Brain pericyte (primary cell): ENCODE measurements at regions not wholly inside any gene's neighbourhood (a gene's known extent, or its start where the extent isn't known, plus 50 kb on each side); places are given as distances from the start of the nearest gene placed in this dataset.
"Not testable (repeated sequence)": the region's sequence is repeated elsewhere in the genome, so short reads cannot be mapped to it uniquely, and the experiment has no call there.

Experiments used
- DNase-seq: peaks from one replicate; pipeline ENCODE4 v3.0.0-alpha.2; 2012; ENCODE audit warnings: low read depth, low spot score

DNA sequence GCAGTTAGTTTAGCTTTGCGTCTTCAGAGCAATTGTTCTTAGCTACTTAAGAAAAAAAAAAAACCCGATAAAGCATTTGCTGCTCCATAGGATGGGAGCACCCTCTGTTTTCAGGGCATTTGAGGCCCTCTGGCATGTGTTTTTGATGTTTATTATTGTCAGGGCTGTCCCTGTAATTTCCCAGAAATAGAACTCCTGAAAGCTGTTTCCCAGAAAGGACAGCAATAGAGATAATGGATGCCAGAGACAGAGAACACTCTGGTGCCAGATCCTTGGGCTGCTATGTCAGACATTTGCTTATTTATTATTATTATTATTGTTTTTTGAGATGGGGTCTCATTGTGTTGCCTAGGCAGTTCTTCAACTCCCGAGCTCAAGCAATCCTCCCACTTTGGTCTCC is 201.3 kb downstream of the ALG10 start:
- DNase-seq, result no peak

DNA sequence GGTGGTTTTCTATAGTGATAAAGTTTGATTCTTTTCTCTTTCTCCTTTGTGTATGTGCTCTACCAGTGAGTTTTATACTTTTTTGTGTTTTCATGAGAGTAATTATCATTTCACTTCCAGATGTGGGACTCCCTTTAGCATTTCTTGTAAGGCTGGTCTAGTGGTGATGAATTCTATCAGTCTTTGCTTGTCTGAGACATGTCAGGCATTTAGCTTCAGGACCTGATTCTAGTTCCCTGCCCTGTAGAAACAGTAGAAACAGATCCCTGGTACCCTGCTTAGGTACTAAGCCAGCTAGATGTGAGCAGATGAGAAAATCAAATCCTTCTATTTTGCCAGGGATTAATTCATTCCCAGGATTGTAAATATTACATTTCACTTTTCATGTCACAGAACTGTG is 203.7 kb downstream of the ALG10 start:
- DNase-seq, result not testable (repeated sequence)

DNA sequence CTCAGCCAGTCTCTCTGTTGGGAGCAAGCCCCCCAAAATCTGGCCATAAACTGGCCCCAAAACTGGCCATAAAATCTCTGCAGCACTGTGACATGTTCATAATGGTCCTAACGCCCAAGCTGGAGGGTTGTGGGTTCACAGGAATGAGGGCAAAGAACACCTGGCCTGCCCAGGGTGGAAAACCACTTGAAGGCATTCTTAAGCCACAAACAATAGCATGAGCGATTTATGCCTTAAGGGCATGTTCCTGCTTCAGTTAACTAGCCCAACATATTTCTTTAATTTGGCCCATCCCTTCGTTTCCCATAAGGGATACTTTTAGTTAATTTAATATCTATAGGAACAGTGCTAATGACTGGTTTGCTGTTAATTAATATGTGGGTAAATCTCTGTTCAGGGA is 205.8 kb downstream of the ALG10 start:
- DNase-seq, result not testable (repeated sequence)

DNA sequence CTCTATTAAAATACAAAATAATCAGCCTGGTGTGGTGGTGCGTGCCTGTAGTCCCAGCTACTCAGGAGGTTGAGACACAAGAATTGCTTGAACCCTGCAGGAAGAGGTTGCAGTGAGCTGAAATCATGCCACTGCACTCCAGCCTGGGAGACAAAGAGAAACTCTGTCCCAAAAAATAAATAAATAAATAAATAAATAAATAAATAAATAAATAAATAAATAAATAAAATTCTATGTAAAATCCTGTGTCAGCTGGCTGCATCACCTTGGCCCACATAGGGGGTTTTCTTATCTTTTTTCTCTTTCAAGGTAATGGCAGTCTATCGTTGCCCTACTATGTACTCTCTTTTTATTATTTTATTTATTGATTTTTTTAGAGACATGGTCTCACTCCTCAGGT is 206.7 kb downstream of the ALG10 start:
- DNase-seq, result not testable (repeated sequence)

DNA sequence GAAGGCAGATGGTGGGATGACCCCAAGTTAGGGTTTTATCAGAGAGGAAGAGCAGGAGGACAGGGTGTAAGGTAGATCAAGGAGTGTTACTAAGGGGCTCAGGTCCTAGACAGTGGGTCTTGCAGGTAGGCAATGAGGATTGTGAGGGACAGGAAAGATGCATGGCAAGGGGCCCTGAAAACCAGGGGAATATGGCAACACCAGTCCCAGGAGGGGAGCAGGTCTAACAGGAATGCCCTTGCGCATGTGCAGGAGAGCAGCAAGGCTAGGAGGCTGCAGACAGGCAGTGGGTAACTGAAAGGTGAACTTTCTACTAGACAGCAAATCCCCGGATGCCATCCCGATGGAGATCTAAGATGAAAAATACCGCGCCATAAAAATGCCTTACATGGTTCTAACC is 211.3 kb downstream of the ALG10 start:
- no peak for DNase-seq

DNA sequence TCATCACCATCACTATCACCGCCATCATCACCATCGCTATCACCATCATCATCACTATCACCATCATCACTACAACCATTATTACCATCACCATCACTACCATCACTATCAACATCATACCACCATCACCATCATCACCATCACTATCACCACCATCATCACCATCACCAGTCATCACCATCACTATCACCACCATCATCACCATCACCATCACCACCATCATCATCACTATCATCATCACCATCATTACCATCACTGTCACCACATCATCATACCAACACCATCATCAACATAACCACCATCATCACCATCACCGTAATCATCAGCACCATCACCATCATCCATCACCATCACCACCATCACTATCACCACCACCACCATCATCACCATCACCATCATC is 213.8 kb downstream of the ALG10 start:
- no peak for DNase-seq

DNA sequence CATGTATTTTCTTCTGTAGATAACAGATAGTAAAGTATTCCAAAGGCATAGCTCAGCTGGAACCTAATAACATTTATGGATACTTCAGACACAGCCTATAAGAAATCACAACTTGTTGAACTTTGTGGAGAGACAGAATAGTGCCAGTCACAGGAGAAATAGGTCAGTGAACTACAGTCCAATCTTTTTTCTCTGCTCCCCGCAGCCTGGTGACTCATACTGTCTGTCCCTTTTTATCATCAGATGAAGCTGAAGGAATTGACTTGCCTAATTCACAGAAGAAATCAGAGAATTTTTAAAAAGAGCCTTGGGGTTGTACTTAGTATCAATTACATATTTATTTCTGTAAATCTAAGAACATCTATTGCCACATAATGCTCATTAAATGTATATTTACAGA is 222.3 kb downstream of the ALG10 start:
- no peak for DNase-seq

DNA sequence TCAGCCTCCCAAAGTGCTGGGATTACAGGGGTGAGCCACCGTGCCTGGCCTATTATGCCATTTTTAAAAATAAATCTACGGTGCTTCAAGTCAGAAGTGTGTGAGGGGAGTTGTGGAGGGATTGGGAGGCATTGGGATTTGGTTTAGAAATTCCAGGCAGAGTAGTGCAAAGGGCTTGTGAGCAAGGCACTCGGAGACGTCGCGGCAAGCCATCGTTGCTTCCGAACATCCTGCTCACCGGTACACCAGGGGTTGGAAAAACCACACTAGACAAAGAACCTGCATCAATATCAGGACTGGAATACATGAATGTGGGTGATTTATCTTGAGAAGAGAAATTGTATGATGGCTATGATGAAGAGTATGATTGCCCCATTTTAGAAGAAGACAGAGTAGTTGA is 227.0 kb downstream of the ALG10 start:
- DNase-seq, result no peak

DNA sequence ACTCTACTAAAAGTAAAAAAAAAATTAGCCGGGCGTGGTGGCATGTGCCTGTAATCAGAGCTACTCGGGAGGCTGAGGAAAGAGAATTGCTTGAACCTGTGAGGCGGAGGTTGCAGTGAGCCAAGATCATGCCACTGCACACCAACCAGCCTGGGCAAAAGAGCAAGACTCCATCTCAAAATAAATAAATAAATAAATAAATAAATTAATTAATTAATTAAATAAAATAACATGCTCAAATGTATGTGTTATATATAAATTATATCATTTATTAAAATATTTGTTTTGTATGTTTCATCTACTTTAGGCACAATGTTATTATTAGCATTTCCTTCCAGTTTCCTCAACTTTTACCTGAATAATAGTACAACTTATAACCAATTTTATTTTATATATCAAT is 229.6 kb downstream of the ALG10 start:
- DNase-seq, result not testable (repeated sequence)

DNA sequence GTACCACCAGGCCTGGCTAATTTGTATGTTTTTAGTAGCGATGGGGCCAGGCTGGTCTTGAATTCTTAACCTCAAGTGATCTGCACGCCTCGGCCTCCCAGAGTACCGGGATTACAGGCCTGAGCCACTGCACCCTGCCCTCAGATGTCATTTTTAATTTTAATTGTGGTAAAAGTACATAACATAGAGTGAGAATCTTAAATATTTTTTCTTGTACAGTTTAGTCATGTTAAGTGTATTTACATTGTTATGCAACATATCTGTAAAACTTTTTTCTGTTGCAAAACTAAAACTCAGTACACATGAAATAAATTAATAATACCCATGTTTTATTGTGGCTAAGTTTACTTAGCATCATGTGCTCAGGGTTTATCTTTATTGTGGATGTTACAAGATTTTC is 231.4 kb downstream of the ALG10 start:
- DNase-seq, result no peak

DNA sequence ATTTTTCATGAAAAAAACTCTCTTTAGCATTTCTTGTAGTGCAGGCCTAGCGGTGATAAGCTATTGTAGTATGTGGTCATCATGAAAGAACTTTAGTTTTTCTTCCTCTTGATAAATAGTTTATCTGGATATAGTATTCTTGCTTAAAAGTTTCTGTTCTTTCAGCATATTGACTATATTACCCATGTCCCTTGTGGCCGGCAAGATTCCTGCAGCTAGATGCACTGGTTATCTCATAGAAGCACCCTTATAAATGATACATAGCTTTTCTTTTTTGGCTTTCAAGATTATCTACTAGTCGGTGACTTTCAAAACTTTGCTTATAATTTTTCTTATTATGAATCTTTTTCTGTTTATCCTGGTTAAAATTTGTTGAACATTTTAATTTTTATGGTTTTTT is 234.8 kb downstream of the ALG10 start:
- no peak for DNase-seq

DNA sequence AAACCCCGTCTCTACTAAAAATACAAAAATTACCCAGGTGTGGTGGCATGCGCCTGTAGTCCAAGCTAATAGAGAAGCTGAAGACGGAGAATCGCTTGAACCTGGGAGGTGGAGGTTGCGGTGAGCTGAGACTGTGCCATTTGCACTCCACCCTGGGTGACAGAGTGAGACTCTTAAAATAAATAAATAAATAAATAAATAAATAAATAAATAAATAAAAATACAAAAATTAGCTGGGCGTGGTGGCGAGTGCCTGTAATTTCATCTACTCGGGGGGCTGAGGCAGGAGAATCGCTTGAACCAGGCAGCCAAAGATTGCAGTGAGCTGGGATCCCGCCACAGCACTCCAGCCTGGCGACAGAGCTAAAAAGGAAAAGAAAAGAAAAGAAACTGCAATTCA is 239.8 kb downstream of the ALG10 start:
- not testable (repeated sequence) for DNase-seq

DNA sequence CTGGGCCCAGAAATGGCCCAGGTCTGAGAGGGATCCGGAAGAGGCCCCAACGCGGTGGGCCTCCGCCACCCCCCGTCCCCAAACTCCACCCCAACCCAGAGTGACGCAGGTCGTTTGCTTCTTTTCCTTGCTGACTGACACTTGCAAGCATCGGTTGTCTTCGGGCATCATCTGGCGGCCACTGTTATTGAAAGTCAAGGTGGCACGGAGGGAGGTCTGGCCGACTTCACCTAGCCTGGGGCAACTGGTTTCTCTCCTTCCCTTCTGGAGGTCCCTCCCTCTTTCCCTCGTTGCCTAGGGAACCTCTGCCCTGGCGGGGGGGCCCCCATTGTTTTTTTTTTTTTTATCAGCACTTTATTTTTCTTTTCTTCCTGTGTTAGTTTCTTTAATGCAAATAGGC is 241.8 kb downstream of the ALG10 start:
- DNase-seq, result no peak

DNA sequence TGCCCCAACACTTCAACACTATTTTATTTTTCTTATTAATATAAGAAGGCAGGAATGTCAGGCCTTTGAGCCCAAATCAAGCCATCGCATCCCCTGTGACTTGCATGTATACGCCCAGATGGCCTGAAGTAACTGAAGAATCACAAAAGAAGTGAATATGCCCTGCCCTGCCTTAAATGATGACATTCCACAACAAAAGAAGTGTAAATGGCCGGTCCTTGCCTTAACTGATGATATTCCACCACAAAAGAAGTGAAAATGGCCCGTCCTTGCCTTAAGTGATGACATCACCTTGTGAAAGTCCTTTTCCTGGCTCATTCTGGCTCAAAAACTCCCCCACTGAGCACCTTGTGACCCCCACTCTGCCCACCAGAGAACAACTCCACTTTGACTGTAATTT is 251.4 kb downstream of the ALG10 start:
- not testable (repeated sequence) for DNase-seq

DNA sequence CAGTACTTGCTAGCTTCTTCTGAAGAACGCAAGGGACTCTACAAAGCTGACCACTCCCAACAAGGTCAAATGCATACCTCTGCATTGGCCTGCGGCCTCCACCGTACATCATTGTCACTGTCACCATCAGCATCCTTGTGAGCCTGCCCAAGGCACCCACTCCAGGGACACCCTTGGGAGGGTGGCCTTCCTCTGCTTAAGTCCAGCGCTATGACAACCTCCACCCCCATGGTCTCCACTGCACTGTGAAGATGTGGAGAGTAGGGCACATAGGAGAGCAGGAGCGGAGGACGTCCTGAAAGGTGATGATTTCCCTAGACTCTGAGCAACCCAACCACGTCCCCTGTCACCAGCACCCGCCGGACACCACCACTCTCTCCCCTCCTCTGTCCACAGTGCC is 252.8 kb downstream of the ALG10 start:
- no peak for DNase-seq

DNA sequence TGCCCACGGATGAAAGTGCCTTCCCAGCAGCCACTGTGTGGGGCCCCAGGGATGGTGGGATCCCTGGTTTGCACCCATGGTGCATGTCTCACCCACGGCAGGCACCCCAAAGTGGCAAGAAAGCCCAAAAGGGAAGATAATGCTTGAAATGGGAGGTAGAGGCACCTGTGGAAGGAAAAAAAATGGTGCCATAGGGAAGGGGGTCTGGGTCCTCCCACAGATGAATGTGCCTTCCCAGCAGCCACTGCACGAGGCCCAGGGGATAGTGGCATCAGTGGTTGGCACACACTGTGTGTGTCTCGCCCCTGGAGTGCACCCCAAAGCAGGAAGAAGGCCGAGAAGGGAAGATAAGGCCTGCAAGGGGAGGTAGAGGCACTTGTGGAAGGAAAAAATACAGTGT is 264.2 kb downstream of the ALG10 start:
- no peak for DNase-seq

DNA sequence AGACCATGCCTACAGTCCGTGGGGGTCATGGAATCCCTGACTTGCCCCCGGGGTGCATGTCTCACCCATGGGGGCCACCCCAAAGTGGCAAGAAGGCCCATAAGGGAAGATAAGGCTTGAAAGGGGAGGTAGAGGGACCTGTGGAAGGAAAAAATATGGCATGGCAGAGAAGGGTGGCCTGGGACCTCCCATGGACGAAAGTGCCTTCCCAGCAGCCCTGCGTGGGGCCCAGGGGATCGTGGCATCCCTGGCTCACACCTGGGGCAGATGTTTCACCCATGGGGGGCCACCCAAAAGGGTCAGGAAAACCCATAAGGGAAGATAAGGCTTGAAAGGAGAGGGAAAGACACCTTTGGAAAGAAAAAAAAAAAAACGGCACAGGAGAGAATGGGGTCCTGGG is 264.6 kb downstream of the ALG10 start:
- DNase-seq, result no peak

DNA sequence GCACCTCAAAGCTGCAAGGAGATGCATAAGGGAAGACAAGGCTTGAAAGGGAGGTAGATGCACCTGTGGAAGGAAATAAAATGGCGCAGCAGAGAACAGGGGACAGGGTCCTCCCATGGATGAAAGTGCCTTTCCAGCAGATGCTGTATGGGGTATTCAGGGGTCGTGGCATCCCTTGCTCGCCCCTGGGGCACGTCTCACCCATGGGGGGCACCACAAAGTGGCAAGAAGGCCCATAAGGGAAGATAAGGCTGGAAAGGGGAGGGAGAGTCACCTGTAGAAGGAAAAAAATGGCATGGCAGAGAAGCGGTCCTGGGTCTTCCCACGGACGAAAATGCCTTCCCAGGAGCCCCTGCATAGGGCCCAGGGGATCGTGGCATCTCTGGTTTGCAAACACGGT is 265.1 kb downstream of the ALG10 start:
- DNase-seq, result no peak

DNA sequence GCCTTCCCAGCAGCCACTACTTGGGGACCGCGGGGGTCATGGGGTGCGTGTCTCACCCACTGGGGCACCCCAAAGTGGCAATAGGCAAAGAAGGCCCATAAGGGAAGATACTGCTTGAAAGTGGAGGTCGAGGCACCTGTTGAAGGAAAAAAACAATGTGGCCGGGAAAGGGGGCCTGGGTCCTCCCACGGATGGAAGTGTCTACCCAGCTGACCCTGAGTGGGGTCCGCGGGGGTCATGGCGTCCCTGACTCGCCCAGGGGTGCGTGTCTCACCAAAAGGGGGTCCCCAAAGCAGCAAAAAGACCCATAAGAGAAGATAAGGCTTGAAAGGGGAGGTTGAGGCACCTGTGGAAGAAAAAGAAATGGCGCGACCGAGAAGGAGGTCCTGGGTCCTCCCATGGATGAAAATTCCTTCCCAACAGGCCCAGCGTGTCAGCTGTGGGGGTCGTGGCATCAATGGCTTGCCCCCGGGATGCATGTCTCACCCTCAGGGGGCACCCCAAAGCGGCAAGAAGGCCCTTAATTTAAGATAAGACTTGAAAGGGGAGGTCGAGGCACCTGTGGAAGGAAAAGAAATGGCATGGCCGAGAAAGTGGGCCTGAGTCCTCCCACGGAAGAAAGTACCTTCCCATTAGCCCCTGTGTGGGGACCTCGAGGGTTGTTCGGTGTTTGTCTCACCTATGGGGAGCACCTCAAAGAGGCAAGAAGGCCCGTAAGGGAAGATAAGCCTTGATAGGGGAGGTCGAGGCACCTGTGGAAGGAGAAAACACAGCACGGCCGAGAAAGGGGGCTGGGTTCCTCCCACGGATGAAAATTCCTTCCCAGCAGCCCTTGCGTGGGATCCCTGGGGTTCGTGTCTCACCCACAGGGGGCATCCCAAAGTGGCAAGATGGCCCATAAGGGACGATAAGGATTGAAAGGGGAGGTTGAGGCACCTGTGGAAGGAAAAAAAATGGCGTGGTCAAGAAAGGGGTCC is 266.0 kb downstream of the ALG10 start:
- DNase-seq, result no peak

DNA sequence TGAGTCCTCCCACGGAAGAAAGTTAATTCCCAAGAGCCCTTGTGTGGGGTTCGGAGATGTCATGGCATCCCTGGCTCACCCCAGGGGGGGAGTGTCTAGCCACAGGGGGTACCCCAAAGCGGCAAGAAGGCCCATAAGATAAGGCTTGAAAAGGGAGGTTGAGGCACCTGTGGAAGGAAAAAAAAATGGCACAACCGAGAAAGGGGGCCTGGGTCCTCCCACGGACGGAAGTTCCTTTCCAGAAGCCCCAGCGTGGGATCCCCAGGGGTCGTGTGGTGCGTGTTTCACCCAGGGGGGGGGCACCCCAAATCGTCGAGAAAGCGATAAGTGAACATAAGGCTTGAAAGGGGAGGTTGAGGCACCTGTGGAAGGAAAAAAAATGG is 266.7 kb downstream of the ALG10 start:
- no peak for DNase-seq

DNA sequence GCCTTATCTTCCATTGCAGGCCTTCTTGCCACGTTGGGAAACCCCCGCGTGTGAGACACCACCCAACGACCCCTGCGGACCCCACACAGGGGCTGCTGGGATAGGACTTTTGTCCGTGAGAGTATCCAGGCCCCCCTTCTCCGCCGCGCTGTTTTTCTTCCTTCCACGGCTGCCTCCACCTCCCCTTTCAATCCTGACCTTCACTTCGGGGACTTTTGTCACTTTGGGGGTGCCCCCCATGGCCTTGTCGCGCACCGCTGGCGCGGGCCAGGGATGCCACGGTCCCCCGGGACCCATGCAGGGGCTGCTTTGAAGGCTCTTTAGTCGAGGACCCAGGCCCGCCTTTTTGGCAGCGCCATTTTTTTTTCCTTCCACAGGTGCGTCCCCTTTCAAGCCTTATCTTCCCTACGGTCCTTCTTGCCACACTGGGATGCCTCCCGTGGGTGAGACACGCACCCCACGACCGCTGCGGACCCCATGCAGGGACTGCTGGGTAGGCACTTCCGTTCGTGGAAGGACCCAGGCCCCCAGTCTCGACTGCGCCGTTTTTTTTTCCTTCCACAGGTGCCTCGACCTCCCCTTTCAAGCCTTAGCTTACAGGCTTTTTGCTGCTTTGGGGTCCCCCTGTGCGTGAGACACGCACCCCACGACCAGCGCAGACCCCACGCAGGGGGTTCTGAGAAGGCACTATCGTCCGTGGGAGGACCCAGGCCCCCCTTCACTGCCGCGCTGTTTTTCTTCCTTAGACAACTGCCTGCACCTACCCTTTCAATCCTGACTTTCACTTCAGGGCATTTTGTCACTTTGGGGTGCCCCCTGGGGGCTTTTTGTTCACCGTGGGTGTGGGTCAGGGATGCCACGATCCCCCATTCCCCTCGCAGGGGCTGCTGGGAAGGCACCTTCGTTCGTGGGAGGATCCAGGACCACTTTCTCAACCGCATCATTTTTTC is 267.4 kb downstream of the ALG10 start:
- no peak for DNase-seq

DNA sequence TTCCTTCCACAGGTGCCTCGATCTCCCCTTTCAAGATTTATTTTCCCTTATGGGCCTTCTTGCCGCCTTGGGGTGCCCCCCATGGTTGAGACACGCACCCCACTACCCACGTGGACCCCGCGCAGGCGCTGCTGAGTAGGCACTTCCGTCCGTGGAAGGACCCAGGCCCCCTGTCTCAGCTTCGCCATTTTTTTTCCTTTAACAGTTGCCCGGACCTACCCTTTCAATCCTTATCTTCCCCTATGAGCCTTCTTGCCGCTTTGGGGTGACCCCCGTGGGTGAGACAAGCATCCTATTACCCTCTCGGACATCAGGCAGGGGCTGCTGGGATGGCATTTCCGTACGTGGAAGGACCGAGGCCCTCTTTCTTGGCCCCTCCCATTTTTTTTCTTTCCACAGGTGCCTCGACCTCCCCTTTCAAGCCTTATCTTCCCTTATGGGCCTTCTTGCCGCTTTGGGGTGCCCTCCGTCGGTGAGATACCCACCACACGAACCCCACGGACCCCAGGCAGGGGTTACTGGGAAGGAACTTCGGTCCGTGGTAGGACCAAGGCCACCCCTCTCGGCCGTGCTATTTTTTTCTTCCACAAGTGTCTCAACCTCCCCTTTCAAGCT is 268.2 kb downstream of the ALG10 start:
- no peak for DNase-seq
